HepG2 (cell line): ENCODE measurements at regions not wholly inside any gene's neighbourhood (a gene's known extent, or its start where the extent isn't known, plus 50 kb on each side); places are given as distances from the start of the nearest gene placed in this dataset.

Experiments
- ATAC-seq: fragments of 200-7000 bp; cut with Tn5 transposase; 3 replicates; pipeline ENCODE4 v1.9.1; 2020; ENCODE audit warnings: mild to moderate bottlenecking, moderate library complexity
- BruUV-seq: library from RNA; stranded (reverse); fragments of 400-500 nt; replicated peaks from 2 replicates; lab custom pipeline; 2021; lab: Mats Ljungman, UMichigan
- CTCF ChIA-PET: fragments of 300-600 bp; formaldehyde crosslinking; extraction: SDS; loops from one replicate; lab custom pipeline; 2021; ENCODE audit warnings: low total read pairs, inconsistent platforms, low intra/inter-chr PET ratio; lab: Yijun Ruan, JAX
- POLR2A ChIA-PET: fragments of 350-600 bp; sonication (Branson Sonifier 250); formaldehyde crosslinking; loops from one replicate; lab custom pipeline; 2020; ENCODE audit warnings: antibody characterized with exemption, inconsistent platforms; lab: Yijun Ruan, JAX
- DNase-seq: peaks from one replicate; pipeline ENCODE4 v3.0.0-alpha.2; 2015; ENCODE audit warnings: low spot score
- FAIRE-seq: peaks from 3 replicates; lab custom pipeline; 2011; peaks lifted over from hg19 to GRCh38; lab: Jason Lieb, UNC
- H2AFZ ChIP-seq: one replicate; pipeline ENCODE4 v1.6.1; 2011; ENCODE audit warnings: low read length, inconsistent platforms
- H3K27ac ChIP-seq: fragments of 300-600 bp; 3 replicates; pipeline ENCODE4 v1.8.0; 2011; ENCODE audit warnings: mixed run types, mild to moderate bottlenecking, mixed read lengths, low read length, inconsistent platforms; ENCODE audit not compliant: insufficient read depth; ENCODE audit errors: extremely low read length
- H3K27me3 ChIP-seq, 2 experiments: fragments of 200-600 bp in 1 of 2; 2 replicates in 1 of 2; 3 replicates in 1 of 2; pipeline versions ENCODE4 v1.6.0 to v1.8.0; 2011; ENCODE audit warnings: low read length in 2 of 2, mild to moderate bottlenecking in 2 of 2, moderate library complexity in 2 of 2, inconsistent platforms in 1 of 2; ENCODE audit not compliant: insufficient read depth in 2 of 2, control insufficient read depth in 1 of 2
- H3K36me3 ChIP-seq, 2 experiments: fragments of 200-600 bp in 1 of 2; replicated peaks in 1 of 2; 2 replicates in 1 of 2; 3 replicates in 1 of 2; pipeline versions ENCODE4 v1.5.1 to v1.8.0; 2011; ENCODE audit warnings: low read length in 2 of 2, inconsistent platforms in 1 of 2; ENCODE audit not compliant: insufficient read depth in 2 of 2, control insufficient read depth in 1 of 2
- H3K4me1 ChIP-seq: 2 replicates; pipeline ENCODE4 v1.5.1; 2012; ENCODE audit warnings: low read length, inconsistent platforms; ENCODE audit not compliant: insufficient read depth
- H3K4me2 ChIP-seq: 2 replicates; pipeline ENCODE4 v1.6.0; 2011; ENCODE audit warnings: low read depth, low read length, inconsistent platforms
- H3K4me3 ChIP-seq, 3 experiments: fragments of 200-600 bp in 1 of 3; sonication (generic), shearing (Covaris generic) in 1 of 3; replicated peaks in 1 of 3; 2 replicates each; pipeline ENCODE4 v1.5.1; 2011 to 2016; ENCODE audit warnings: low read length in 3 of 3, inconsistent platforms in 2 of 3, low read depth in 2 of 3, mild to moderate bottlenecking in 2 of 3, control low read depth in 1 of 3, mixed read lengths in 1 of 3; ENCODE audit not compliant: insufficient read depth in 1 of 3
- H3K79me2 ChIP-seq: one replicate; pipeline ENCODE4 v1.6.1; 2011; ENCODE audit warnings: low read length, inconsistent platforms; ENCODE audit not compliant: insufficient read depth
- H3K9ac ChIP-seq: 2 replicates; pipeline ENCODE4 v1.6.0; 2011; ENCODE audit warnings: mild to moderate bottlenecking, low read depth, low read length, inconsistent platforms; ENCODE audit not compliant: insufficient read depth
- H3K9me3 ChIP-seq: 2 replicates; pipeline ENCODE4 v1.5.1; 2012; ENCODE audit warnings: mild to moderate bottlenecking, low read length
- H4K20me1 ChIP-seq: 2 replicates; pipeline ENCODE4 v1.6.0; 2011; ENCODE audit warnings: inconsistent platforms, mild to moderate bottlenecking, low read length, moderate library complexity; ENCODE audit not compliant: insufficient read depth
- FOSL2 ChIP-seq: sonication (generic); formaldehyde crosslinking; IDR thresholded peaks from 2 replicates; pipeline ENCODE4 v1.4.0; 2020; ENCODE audit warnings: missing genetic modification reagents
- IKZF5 ChIP-seq: IDR thresholded peaks from 2 replicates; pipeline ENCODE4 v1.6.1; 2018; ENCODE audit warnings: missing genetic modification reagents, mild to moderate bottlenecking, missing compliant biosample characterization
- NR2F2 ChIP-seq: IDR thresholded peaks from 2 replicates; pipeline ENCODE4 v1.6.1; 2012; ENCODE audit warnings: low read depth, inconsistent platforms, borderline replicate concordance
- ZBTB7A ChIP-seq: sonication (generic); formaldehyde crosslinking; IDR thresholded peaks from 2 replicates; pipeline ENCODE4 v1.8.0; 2022; ENCODE audit warnings: mild to moderate bottlenecking, missing genetic modification reagents
- WGBS: methylation state at CpG from one replicate; pipeline ENCODE4 v1.1.6; 2017; ENCODE audit warnings: low lambda C conversion rate; 5-methylcytosine and 5-hydroxymethylcytosine counted together
- in situ Hi-C: cut with HindIII; loops from 2 replicates; pipeline ENCODE4 v1.10.0; 2017; ENCODE audit warnings: low pct_unique_long_range_greater_than_20kb; ENCODE audit not compliant: extremely low pct_ligation_motif_present
- intact Hi-C: fragments of 100-400 bp; cut with micrococcal nuclease; formaldehyde crosslinking; loops from one replicate; pipeline ENCODE4 v1.10.0; 2022; ENCODE audit not compliant: unreplicated experiment
- TF ChIP-seq, protein P1 (sequence below): sonication (generic); formaldehyde crosslinking; IDR thresholded peaks from 2 replicates; pipeline ENCODE4 v1.8.0; 2022; ENCODE audit warnings: mild to moderate bottlenecking, missing genetic modification reagents, moderate library complexity
- TF ChIP-seq, protein P2 (sequence below): sonication (generic); formaldehyde crosslinking; IDR thresholded peaks from 2 replicates; pipeline ENCODE4 v1.9.0; 2021; ENCODE audit warnings: missing genetic modification reagents, borderline replicate concordance

DNA sequence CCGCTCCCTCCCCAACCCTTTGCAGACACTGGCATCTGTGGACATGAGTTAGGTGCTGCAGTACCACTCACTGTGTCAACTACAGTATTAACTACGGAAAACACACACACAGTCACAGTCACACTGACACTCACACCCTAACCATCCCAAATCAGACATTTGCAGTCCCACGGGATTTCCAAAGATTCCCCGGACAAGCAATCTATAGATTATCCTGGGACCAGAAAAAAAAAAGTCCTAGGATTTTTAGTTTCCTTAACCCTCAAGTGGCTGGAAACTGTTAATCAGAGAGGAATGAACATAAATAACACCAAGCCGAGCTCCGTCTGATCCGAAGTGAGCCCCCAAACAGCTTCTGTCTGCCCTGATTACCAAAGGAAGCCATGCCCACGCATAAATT is 81.9 kb upstream of the DHRSX start (continued):
- TF ChIP-seq, protein P1, sequence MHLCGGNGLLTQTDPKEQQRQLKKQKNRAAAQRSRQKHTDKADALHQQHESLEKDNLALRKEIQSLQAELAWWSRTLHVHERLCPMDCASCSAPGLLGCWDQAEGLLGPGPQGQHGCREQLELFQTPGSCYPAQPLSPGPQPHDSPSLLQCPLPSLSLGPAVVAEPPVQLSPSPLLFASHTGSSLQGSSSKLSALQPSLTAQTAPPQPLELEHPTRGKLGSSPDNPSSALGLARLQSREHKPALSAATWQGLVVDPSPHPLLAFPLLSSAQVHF (CRISPR knock-in tag): no peak
- TF ChIP-seq NR2F2: no peak
- no peak for TF ChIP-seq ZBTB7A (CRISPR knock-in tag)
- TF ChIP-seq IKZF5 (CRISPR knock-in tag): no peak

- ATAC-seq (no peak), FAIRE-seq (no peak), DNase-seq (no peak)
- Histone ChIP-seq H3K4me3 (no peak overlapping the region), H3K9ac (no peak overlapping the region), H4K20me1 (no peaks in the 10 kb centered on the region), H3K27ac (no peak overlapping the region), H3K4me1 (peaks cover 23% of the 10 kb centered on the region), H3K27me3 (peaks cover 0 to 29% of the 10 kb centered on the region in 2 experiments; a peak in 4 of 5 replicates), H3K4me2 (no peak overlapping the region), H3K79me2 (no peaks in the 10 kb centered on the region), H3K9me3 (no peaks in the 10 kb centered on the region), H2AFZ (no peak overlapping the region), H3K36me3 (no peaks in the 10 kb centered on the region)
- in situ Hi-C loops (no loop called here), intact Hi-C loops (no loop called here)
- 74% methylated on average over 3 of the region's 4 CpGs for WGBS
- TF ChIP-seq, protein P2, sequence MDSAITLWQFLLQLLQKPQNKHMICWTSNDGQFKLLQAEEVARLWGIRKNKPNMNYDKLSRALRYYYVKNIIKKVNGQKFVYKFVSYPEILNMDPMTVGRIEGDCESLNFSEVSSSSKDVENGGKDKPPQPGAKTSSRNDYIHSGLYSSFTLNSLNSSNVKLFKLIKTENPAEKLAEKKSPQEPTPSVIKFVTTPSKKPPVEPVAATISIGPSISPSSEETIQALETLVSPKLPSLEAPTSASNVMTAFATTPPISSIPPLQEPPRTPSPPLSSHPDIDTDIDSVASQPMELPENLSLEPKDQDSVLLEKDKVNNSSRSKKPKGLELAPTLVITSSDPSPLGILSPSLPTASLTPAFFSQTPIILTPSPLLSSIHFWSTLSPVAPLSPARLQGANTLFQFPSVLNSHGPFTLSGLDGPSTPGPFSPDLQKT (CRISPR knock-in tag): no peak
- 0 out of 2 replicates have a peak, but pooled peaks have one; percentile 16 for TF ChIP-seq FOSL2
- POLR2A ChIA-PET: no interaction called here
- no TSS peak for BruUV-seq
- CTCF ChIA-PET: no interaction called here
Observed at GRCh38 chrX:2581296-2581695, 80.5 kb upstream of the DHRSX start.
